Colonic mucosa (tissue), 4 donors: ENCODE measurements at regions not wholly inside any gene's neighbourhood (a gene's known extent, or its start where the extent isn't known, plus 50 kb on each side); places are given as distances from the start of the nearest gene placed in this dataset.

Experiments
- DNase-seq: peaks from one replicate; pipeline ENCODE4 v3.0.0-alpha.2; 2020
- H3K27ac ChIP-seq: fragments of 200-600 bp; one replicate; pipeline ENCODE4 v1.8.0; 2021
- H3K27me3 ChIP-seq: fragments of 200-600 bp; one replicate; pipeline ENCODE4 v1.8.0; 2021
- H3K36me3 ChIP-seq: fragments of 200-600 bp; one replicate; pipeline ENCODE4 v1.8.0; 2021
- H3K4me1 ChIP-seq: fragments of 200-600 bp; one replicate; pipeline ENCODE4 v1.8.0; 2021; ENCODE audit warnings: mild to moderate bottlenecking
- H3K4me3 ChIP-seq: fragments of 200-600 bp; one replicate; pipeline ENCODE4 v1.8.0; 2021
- H3K9ac ChIP-seq, 2 donors: one replicate each; pipeline ENCODE4 v1.7.0; 2013; ENCODE audit warnings: control low read depth in 2 of 2, low read depth in 2 of 2, low read length in 2 of 2
- H3K9me3 ChIP-seq: fragments of 200-600 bp; one replicate; pipeline ENCODE4 v1.8.0; 2021
- CTCF ChIP-seq: fragments of 200-600 bp; IDR thresholded peaks from one replicate; pipeline ENCODE4 v1.8.0; 2022; ENCODE audit warnings: antibody characterized with exemption, mild to moderate bottlenecking
- intact Hi-C: fragments of 100-400 bp; cut with DNase I; formaldehyde crosslinking; loops from one replicate; pipeline ENCODE4 v1.14.1; 2022
- donor health status: healthy.
- donor health status: DM: no; HTN: no; CAD: no.
- donor health status: DM: no; HTN: no; CAD: no.

- no peaks in the 10 kb centered on the region for H3K27me3 ChIP-seq
- H3K36me3 ChIP-seq, result no peaks in the 10 kb centered on the region
- H3K9ac ChIP-seq, result no peak overlapping the region
- H3K4me1 ChIP-seq, result no peaks in the 10 kb centered on the region
- no peaks in the 10 kb centered on the region for H3K9me3 ChIP-seq
- TF ChIP-seq CTCF, result no peak
- no peak overlapping the region for H3K4me3 ChIP-seq
- no peak for DNase-seq
- intact Hi-C loops, result no loop called here
- H3K27ac ChIP-seq, result no peak overlapping the region
Measured at GRCh38 chrX:121592884-121593283, 545.5 kb downstream of the GLUD2 start.

GRCh38 chrX:121598356-121598755, 550.9 kb downstream of the GLUD2 start:
- intact Hi-C loops, result no loop called here
- Histone ChIP-seq H3K36me3 (no peaks in the 10 kb centered on the region), H3K9me3 (no peaks in the 10 kb centered on the region), H3K27ac (no peak overlapping the region), H3K27me3 (no peaks in the 10 kb centered on the region), H3K4me1 (no peaks in the 10 kb centered on the region), H3K9ac (no peak overlapping the region), H3K4me3 (no peak overlapping the region)
- DNase-seq, result no peak
- no peak for TF ChIP-seq CTCF

- Histone ChIP-seq H3K27ac (no peak overlapping the region), H3K4me3 (no peak overlapping the region), H3K9ac (no peak overlapping the region), H3K4me1 (no peaks in the 10 kb centered on the region), H3K9me3 (no peaks in the 10 kb centered on the region), H3K27me3 (no peaks in the 10 kb centered on the region), H3K36me3 (no peaks in the 10 kb centered on the region)
- DNase-seq, result no peak
- no peak for TF ChIP-seq CTCF
- intact Hi-C loops, result no loop called here
Measured at GRCh38 chrX:121635141-121635540, 587.7 kb downstream of the GLUD2 start.

GRCh38 chrX:121639781-121640180, 592.4 kb downstream of the GLUD2 start:
- Histone ChIP-seq H3K9ac (no peak overlapping the region), H3K9me3 (no peaks in the 10 kb centered on the region), H3K4me3 (no peak overlapping the region), H3K27ac (no peak overlapping the region), H3K4me1 (no peaks in the 10 kb centered on the region), H3K27me3 (no peaks in the 10 kb centered on the region), H3K36me3 (no peaks in the 10 kb centered on the region)
- DNase-seq, result no peak
- intact Hi-C loops, result no loop called here
- TF ChIP-seq CTCF, result no peak

GRCh38 chrX:121641560-121641959, 594.1 kb downstream of the GLUD2 start:
- Histone ChIP-seq H3K4me1 (no peaks in the 10 kb centered on the region), H3K27ac (no peak overlapping the region), H3K36me3 (no peaks in the 10 kb centered on the region), H3K4me3 (no peak overlapping the region), H3K9ac (no peak overlapping the region), H3K27me3 (no peaks in the 10 kb centered on the region), H3K9me3 (no peaks in the 10 kb centered on the region)
- intact Hi-C loops, result no loop called here
- DNase-seq, result no peak
- TF ChIP-seq CTCF, result no peak

- TF ChIP-seq CTCF, result no peak
- no peaks in the 10 kb centered on the region for H3K9me3 ChIP-seq
- intact Hi-C loops, result no loop called here
- no peak for DNase-seq
- H3K4me1 ChIP-seq, result no peaks in the 10 kb centered on the region
- no peak overlapping the region for H3K27ac ChIP-seq
- H3K9ac ChIP-seq, result no peak overlapping the region
- no peaks in the 10 kb centered on the region for H3K27me3 ChIP-seq
- H3K4me3 ChIP-seq, result no peak overlapping the region
- no peaks in the 10 kb centered on the region for H3K36me3 ChIP-seq
Measured at GRCh38 chrX:121642415-121642814, 595.0 kb downstream of the GLUD2 start.
